HepG2 (cell line): ENCODE measurements at regions not wholly inside any gene's neighbourhood (a gene's known extent, or its start where the extent isn't known, plus 50 kb on each side); places are given as distances from the start of the nearest gene placed in this dataset.

Experiments
- ATAC-seq: fragments of 200-7000 bp; cut with Tn5 transposase; 3 replicates; pipeline ENCODE4 v1.9.1; 2020; ENCODE audit warnings: mild to moderate bottlenecking, moderate library complexity
- BruUV-seq: library from RNA; stranded (reverse); fragments of 400-500 nt; replicated peaks from 2 replicates; lab custom pipeline; 2021; lab: Mats Ljungman, UMichigan
- CTCF ChIA-PET: fragments of 300-600 bp; formaldehyde crosslinking; extraction: SDS; loops from one replicate; lab custom pipeline; 2021; ENCODE audit warnings: low total read pairs, inconsistent platforms, low intra/inter-chr PET ratio; lab: Yijun Ruan, JAX
- POLR2A ChIA-PET: fragments of 350-600 bp; sonication (Branson Sonifier 250); formaldehyde crosslinking; loops from one replicate; lab custom pipeline; 2020; ENCODE audit warnings: antibody characterized with exemption, inconsistent platforms; lab: Yijun Ruan, JAX
- DNase-seq: peaks from one replicate; pipeline ENCODE4 v3.0.0-alpha.2; 2015; ENCODE audit warnings: low spot score
- FAIRE-seq: peaks from 3 replicates; lab custom pipeline; 2011; peaks lifted over from hg19 to GRCh38; lab: Jason Lieb, UNC
- H2AFZ ChIP-seq: one replicate; pipeline ENCODE4 v1.6.1; 2011; ENCODE audit warnings: low read length, inconsistent platforms
- H3K27ac ChIP-seq: fragments of 300-600 bp; 3 replicates; pipeline ENCODE4 v1.8.0; 2011; ENCODE audit warnings: mixed run types, mild to moderate bottlenecking, mixed read lengths, low read length, inconsistent platforms; ENCODE audit not compliant: insufficient read depth; ENCODE audit errors: extremely low read length
- H3K27me3 ChIP-seq, 2 experiments: fragments of 200-600 bp in 1 of 2; 2 replicates in 1 of 2; 3 replicates in 1 of 2; pipeline versions ENCODE4 v1.6.0 to v1.8.0; 2011; ENCODE audit warnings: low read length in 2 of 2, mild to moderate bottlenecking in 2 of 2, moderate library complexity in 2 of 2, inconsistent platforms in 1 of 2; ENCODE audit not compliant: insufficient read depth in 2 of 2, control insufficient read depth in 1 of 2
- H3K36me3 ChIP-seq, 2 experiments: fragments of 200-600 bp in 1 of 2; replicated peaks in 1 of 2; 2 replicates in 1 of 2; 3 replicates in 1 of 2; pipeline versions ENCODE4 v1.5.1 to v1.8.0; 2011; ENCODE audit warnings: low read length in 2 of 2, inconsistent platforms in 1 of 2; ENCODE audit not compliant: insufficient read depth in 2 of 2, control insufficient read depth in 1 of 2
- H3K4me1 ChIP-seq: 2 replicates; pipeline ENCODE4 v1.5.1; 2012; ENCODE audit warnings: low read length, inconsistent platforms; ENCODE audit not compliant: insufficient read depth
- H3K4me2 ChIP-seq: 2 replicates; pipeline ENCODE4 v1.6.0; 2011; ENCODE audit warnings: low read depth, low read length, inconsistent platforms
- H3K4me3 ChIP-seq, 3 experiments: fragments of 200-600 bp in 1 of 3; sonication (generic), shearing (Covaris generic) in 1 of 3; replicated peaks in 1 of 3; 2 replicates each; pipeline ENCODE4 v1.5.1; 2011 to 2016; ENCODE audit warnings: low read length in 3 of 3, inconsistent platforms in 2 of 3, low read depth in 2 of 3, mild to moderate bottlenecking in 2 of 3, control low read depth in 1 of 3, mixed read lengths in 1 of 3; ENCODE audit not compliant: insufficient read depth in 1 of 3
- H3K79me2 ChIP-seq: one replicate; pipeline ENCODE4 v1.6.1; 2011; ENCODE audit warnings: low read length, inconsistent platforms; ENCODE audit not compliant: insufficient read depth
- H3K9ac ChIP-seq: 2 replicates; pipeline ENCODE4 v1.6.0; 2011; ENCODE audit warnings: mild to moderate bottlenecking, low read depth, low read length, inconsistent platforms; ENCODE audit not compliant: insufficient read depth
- H3K9me3 ChIP-seq: 2 replicates; pipeline ENCODE4 v1.5.1; 2012; ENCODE audit warnings: mild to moderate bottlenecking, low read length
- H4K20me1 ChIP-seq: 2 replicates; pipeline ENCODE4 v1.6.0; 2011; ENCODE audit warnings: inconsistent platforms, mild to moderate bottlenecking, low read length, moderate library complexity; ENCODE audit not compliant: insufficient read depth
- HMGXB4 ChIP-seq, 2 experiments: sonication (generic) in 1 of 2; formaldehyde crosslinking in 1 of 2; IDR thresholded peaks; 2 replicates each; pipeline versions ENCODE4 v1.4.0 to v1.6.1; 2018 to 2020; ENCODE audit warnings: missing genetic modification reagents in 2 of 2, borderline replicate concordance in 1 of 2, low read depth in 1 of 2, mild to moderate bottlenecking in 1 of 2, missing biosample characterization in 1 of 2
- MIXL1 ChIP-seq: IDR thresholded peaks from 2 replicates; pipeline ENCODE4 v1.6.1; 2016
- NRL ChIP-seq: sonication (generic); formaldehyde crosslinking; IDR thresholded peaks from 2 replicates; pipeline ENCODE4 v1.5.0; 2020; ENCODE audit warnings: missing genetic modification reagents, mild to moderate bottlenecking, moderate library complexity, borderline replicate concordance
- PAX8 ChIP-seq: sonication (generic); formaldehyde crosslinking; IDR thresholded peaks from 2 replicates; pipeline ENCODE4 v1.8.0; 2022; ENCODE audit warnings: mild to moderate bottlenecking, missing genetic modification reagents, borderline replicate concordance
- SP2 ChIP-seq: sonication (generic); formaldehyde crosslinking; IDR thresholded peaks from 2 replicates; pipeline ENCODE4 v1.5.1; 2020; ENCODE audit warnings: mild to moderate bottlenecking, missing genetic modification reagents
- SUZ12 ChIP-seq: fragments of 150-350 bp; IDR thresholded peaks from 2 replicates; pipeline ENCODE4 v1.6.1; 2014; ENCODE audit warnings: low read depth, low read length
- TCF7 ChIP-seq: sonication (generic); IDR thresholded peaks from 2 replicates; pipeline ENCODE4 v1.6.1; 2016; ENCODE audit warnings: antibody characterized with exemption, low read depth
- TP53 ChIP-seq: sonication (generic); formaldehyde crosslinking; conservative IDR thresholded peaks from 2 replicates; pipeline ENCODE4 v1.4.0; 2020; ENCODE audit warnings: missing genetic modification reagents
- ZNF274 ChIP-seq: sonication (generic); formaldehyde crosslinking; IDR thresholded peaks from 2 replicates; pipeline ENCODE4 v1.5.1; 2020; ENCODE audit warnings: mild to moderate bottlenecking, missing genetic modification reagents
- ZNF816 ChIP-seq: sonication (generic); formaldehyde crosslinking; IDR thresholded peaks from 2 replicates; pipeline ENCODE4 v1.8.0; 2022; ENCODE audit warnings: missing genetic modification reagents, mild to moderate bottlenecking, borderline replicate concordance
- in situ Hi-C: cut with HindIII; loops from 2 replicates; pipeline ENCODE4 v1.10.0; 2017; ENCODE audit warnings: low pct_unique_long_range_greater_than_20kb; ENCODE audit not compliant: extremely low pct_ligation_motif_present
- intact Hi-C: fragments of 100-400 bp; cut with micrococcal nuclease; formaldehyde crosslinking; loops from one replicate; pipeline ENCODE4 v1.10.0; 2022; ENCODE audit not compliant: unreplicated experiment
- TF ChIP-seq, protein P1 (sequence below): sonication (generic); formaldehyde crosslinking; IDR thresholded peaks from 2 replicates; pipeline ENCODE4 v1.4.0; 2020; ENCODE audit warnings: missing genetic modification reagents, borderline replicate concordance

- no peak for TF ChIP-seq HMGXB4 (CRISPR knock-in tag; IDR thresholded peaks at IDR 0.05; ENCODE audit: borderline replicate concordance in 1 of 2, low read depth in 1 of 2)
Observed at GRCh38 chr7:20268824-20269223, 51.6 kb upstream of the MACC1 start (continued).

GRCh38 chr7:20269726-20270125, 52.5 kb upstream of the MACC1 start:
- no peak for FAIRE-seq
- no peaks in the 10 kb centered on the region for H4K20me1 ChIP-seq
- H3K9me3 ChIP-seq = no peaks in the 10 kb centered on the region
- no peak for DNase-seq
- no peak overlapping the region for H3K27ac ChIP-seq
- H3K79me2 ChIP-seq = no peaks in the 10 kb centered on the region
- H3K36me3 ChIP-seq = no peaks in the 10 kb centered on the region
- intact Hi-C loops (no loop called here), in situ Hi-C loops (no loop called here)
- no peak for ATAC-seq
- POLR2A ChIA-PET = no interaction called here
- no peak overlapping the region for H3K4me3 ChIP-seq
- no peak for TF ChIP-seq TP53 (CRISPR knock-in tag)
- TF ChIP-seq ZNF274 (CRISPR knock-in tag) = no peak
- TF ChIP-seq NRL = no peak
- no peak for TF ChIP-seq ZNF816 (CRISPR knock-in tag)
- no peak for TF ChIP-seq MIXL1 (CRISPR knock-in tag)
- TF ChIP-seq, protein P1, sequence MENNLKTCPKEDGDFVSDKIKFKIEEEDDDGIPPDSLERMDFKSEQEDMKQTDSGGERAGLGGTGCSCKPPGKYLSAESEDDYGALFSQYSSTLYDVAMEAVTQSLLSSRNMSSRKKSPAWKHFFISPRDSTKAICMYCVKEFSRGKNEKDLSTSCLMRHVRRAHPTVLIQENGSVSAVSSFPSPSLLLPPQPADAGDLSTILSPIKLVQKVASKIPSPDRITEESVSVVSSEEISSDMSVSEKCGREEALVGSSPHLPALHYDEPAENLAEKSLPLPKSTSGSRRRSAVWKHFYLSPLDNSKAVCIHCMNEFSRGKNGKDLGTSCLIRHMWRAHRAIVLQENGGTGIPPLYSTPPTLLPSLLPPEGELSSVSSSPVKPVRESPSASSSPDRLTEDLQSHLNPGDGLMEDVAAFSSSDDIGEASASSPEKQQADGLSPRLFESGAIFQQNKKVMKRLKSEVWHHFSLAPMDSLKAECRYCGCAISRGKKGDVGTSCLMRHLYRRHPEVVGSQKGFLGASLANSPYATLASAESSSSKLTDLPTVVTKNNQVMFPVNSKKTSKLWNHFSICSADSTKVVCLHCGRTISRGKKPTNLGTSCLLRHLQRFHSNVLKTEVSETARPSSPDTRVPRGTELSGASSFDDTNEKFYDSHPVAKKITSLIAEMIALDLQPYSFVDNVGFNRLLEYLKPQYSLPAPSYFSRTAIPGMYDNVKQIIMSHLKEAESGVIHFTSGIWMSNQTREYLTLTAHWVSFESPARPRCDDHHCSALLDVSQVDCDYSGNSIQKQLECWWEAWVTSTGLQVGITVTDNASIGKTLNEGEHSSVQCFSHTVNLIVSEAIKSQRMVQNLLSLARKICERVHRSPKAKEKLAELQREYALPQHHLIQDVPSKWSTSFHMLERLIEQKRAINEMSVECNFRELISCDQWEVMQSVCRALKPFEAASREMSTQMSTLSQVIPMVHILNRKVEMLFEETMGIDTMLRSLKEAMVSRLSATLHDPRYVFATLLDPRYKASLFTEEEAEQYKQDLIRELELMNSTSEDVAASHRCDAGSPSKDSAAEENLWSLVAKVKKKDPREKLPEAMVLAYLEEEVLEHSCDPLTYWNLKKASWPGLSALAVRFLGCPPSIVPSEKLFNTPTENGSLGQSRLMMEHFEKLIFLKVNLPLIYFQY = no peak
- no peak for TF ChIP-seq TCF7
- no peak for TF ChIP-seq SUZ12
- no peak for TF ChIP-seq PAX8 (CRISPR knock-in tag)
- no peak for TF ChIP-seq SP2 (CRISPR knock-in tag)
- no peak overlapping the region for H3K9ac ChIP-seq
- H3K4me1 ChIP-seq = no peaks in the 10 kb centered on the region
- no TSS peak for BruUV-seq
- CTCF ChIA-PET = no interaction called here
- H3K27me3 ChIP-seq = no peaks in the 10 kb centered on the region
- H3K4me2 ChIP-seq = no peak overlapping the region
- no peak overlapping the region for H2AFZ ChIP-seq
